GM12878 (cell line): ENCODE measurements at regions not wholly inside any gene's neighbourhood (a gene's known extent, or its start where the extent isn't known, plus 50 kb on each side); places are given as distances from the start of the nearest gene placed in this dataset.

Source experiments
- ATAC-seq: fragments of 200-7000 bp; cut with Tn5 transposase; 3 replicates; pipeline ENCODE4 v1.9.1; 2020; ENCODE audit warnings: mild to moderate bottlenecking, moderate library complexity
- BruUV-seq: library from RNA; stranded (reverse); fragments of 400-500 nt; replicated peaks from 2 replicates; lab custom pipeline; 2021; lab: Mats Ljungman, UMichigan
- CTCF ChIA-PET: fragments of 300-600 bp; sonication (Branson Sonifier 250); formaldehyde crosslinking; extraction: SDS; loops from one replicate; lab custom pipeline; 2021; ENCODE audit warnings: inconsistent platforms; lab: Yijun Ruan, JAX
- POLR2A ChIA-PET: fragments of 350-600 bp; formaldehyde crosslinking; extraction: SDS; loops from one replicate; lab custom pipeline; 2021; ENCODE audit warnings: inconsistent platforms; lab: Charles Lee
- RAD21 ChIA-PET: fragments of 300-600 bp; sonication (Branson Sonifier 250); formaldehyde crosslinking; loops from one replicate; lab custom pipeline; 2023; ENCODE audit warnings: antibody characterized with exemption; ENCODE audit not compliant: unreplicated experiment; lab: Charles Lee
- SMC1A ChIA-PET: fragments of 300-600 bp; sonication (Branson Sonifier 250); formaldehyde crosslinking; loops from one replicate; lab custom pipeline; 2023; ENCODE audit not compliant: unreplicated experiment, uncharacterized antibody; lab: Charles Lee
- DNase-seq: peaks from one replicate; pipeline ENCODE4 v3.0.0-alpha.2; 2011; ENCODE audit warnings: low read depth, low spot score
- FAIRE-seq: peaks from 3 replicates; lab custom pipeline; 2011; peaks lifted over from hg19 to GRCh38; lab: Jason Lieb, UNC
- H2AFZ ChIP-seq: 2 replicates; pipeline ENCODE4 v1.6.0; 2011; ENCODE audit warnings: low read depth, low read length, control low read depth; ENCODE audit not compliant: control insufficient read depth
- H3K27ac ChIP-seq: 2 replicates; pipeline ENCODE4 v1.5.1; 2011; ENCODE audit warnings: control low read depth; ENCODE audit not compliant: control insufficient read depth, insufficient read depth
- H3K27me3 ChIP-seq, 2 experiments: replicated peaks in 1 of 2; 2 replicates each; pipeline versions ENCODE4 v1.6.0 to v1.6.1; 2011; ENCODE audit warnings: low read length in 1 of 2; ENCODE audit not compliant: control insufficient read depth in 2 of 2, insufficient read depth in 2 of 2
- H3K36me3 ChIP-seq, 2 experiments: 2 replicates each; pipeline ENCODE4 v1.5.1; 2011; ENCODE audit warnings: low read length in 1 of 2; ENCODE audit not compliant: control insufficient read depth in 2 of 2, insufficient read depth in 2 of 2
- H3K4me1 ChIP-seq: 2 replicates; pipeline ENCODE4 v1.6.1; 2011; ENCODE audit warnings: mild to moderate bottlenecking, low read length, moderate library complexity, mixed read lengths; ENCODE audit not compliant: control insufficient read depth, insufficient read depth
- H3K4me2 ChIP-seq: 2 replicates; pipeline ENCODE4 v1.6.0; 2011; ENCODE audit warnings: control low read depth; ENCODE audit not compliant: control insufficient read depth, insufficient read depth
- H3K4me3 ChIP-seq: fragments of 200-600 bp; sonication (generic); 2 replicates; pipeline ENCODE4 v1.5.1; 2016
- H3K79me2 ChIP-seq: 2 replicates; pipeline ENCODE4 v1.6.0; 2011; ENCODE audit warnings: low read length; ENCODE audit not compliant: control insufficient read depth, insufficient read depth
- H3K9ac ChIP-seq: 2 replicates; pipeline ENCODE4 v1.8.0; 2011; ENCODE audit warnings: low read length, control low read depth, mixed read lengths; ENCODE audit not compliant: control insufficient read depth, insufficient read depth
- H3K9me3 ChIP-seq: replicated peaks from 3 replicates; pipeline ENCODE4 v1.5.1; 2011; ENCODE audit warnings: mild to moderate bottlenecking, low read length; ENCODE audit not compliant: control insufficient read depth, insufficient read depth
- H4K20me1 ChIP-seq: 2 replicates; pipeline ENCODE4 v1.6.0; 2011; ENCODE audit not compliant: control insufficient read depth, insufficient read depth
- BCLAF1 ChIP-seq: fragments of 450-650 bp; IDR thresholded peaks from 2 replicates; pipeline ENCODE4 v1.6.1; 2017; ENCODE audit warnings: antibody characterized with exemption, mild to moderate bottlenecking, moderate library complexity
- CBFB ChIP-seq: IDR thresholded peaks from 2 replicates; pipeline ENCODE4 v1.6.1; 2016; ENCODE audit warnings: antibody characterized with exemption, low read depth
- LARP7 ChIP-seq: fragments of 450-650 bp; IDR thresholded peaks from 2 replicates; pipeline ENCODE4 v1.6.1; 2017; ENCODE audit warnings: mild to moderate bottlenecking
- NFYB ChIP-seq: IDR thresholded peaks from 2 replicates; pipeline ENCODE4 v1.6.1; 2011; ENCODE audit warnings: low read depth, mild to moderate bottlenecking, low read length, improper control_type of control experiment, moderate library complexity; ENCODE audit not compliant: insufficient read depth
- PAX8 ChIP-seq: fragments of 450-650 bp; IDR thresholded peaks from 2 replicates; pipeline ENCODE4 v1.6.1; 2017; ENCODE audit warnings: mild to moderate bottlenecking, moderate library complexity
- POLR2AphosphoS2 ChIP-seq: IDR thresholded peaks from 2 replicates; pipeline ENCODE4 v1.6.1; 2011; ENCODE audit warnings: low read depth, mild to moderate bottlenecking, low read length, improper control_type of control experiment, moderate library complexity
- RAD21 ChIP-seq: IDR thresholded peaks from 2 replicates; pipeline ENCODE4 v1.6.1; 2011; ENCODE audit warnings: mild to moderate bottlenecking, low read depth, low read length, moderate library complexity; ENCODE audit not compliant: insufficient read depth
- SMAD1 ChIP-seq: fragments of 450-650 bp; IDR thresholded peaks from 2 replicates; pipeline ENCODE4 v1.6.1; 2018; ENCODE audit warnings: mild to moderate bottlenecking, low read depth; ENCODE audit not compliant: partially characterized antibody
- SREBF2 ChIP-seq: IDR thresholded peaks from 2 replicates; pipeline ENCODE4 v1.6.1; 2012; ENCODE audit warnings: mild to moderate bottlenecking, low read length
- SRF ChIP-seq, 2 experiments: IDR thresholded peaks; 2 replicates each; pipeline ENCODE4 v1.6.1; 2011; ENCODE audit warnings: low read depth in 2 of 2, low read length in 2 of 2, mild to moderate bottlenecking in 1 of 2, moderate library complexity in 1 of 2
- SUZ12 ChIP-seq: fragments of 200-600 bp; sonication (generic); IDR thresholded peaks from one replicate; pipeline ENCODE4 v1.6.1; 2018; ENCODE audit warnings: antibody characterized with exemption, mild to moderate bottlenecking; ENCODE audit not compliant: unreplicated experiment
- TARDBP ChIP-seq: IDR thresholded peaks from 2 replicates; pipeline ENCODE4 v1.6.1; 2016; ENCODE audit warnings: borderline replicate concordance
- TCF7 ChIP-seq: IDR thresholded peaks from 2 replicates; pipeline ENCODE4 v1.6.1; 2014; ENCODE audit warnings: antibody characterized with exemption, borderline replicate concordance
- ZBTB4 ChIP-seq: fragments of 450-650 bp; formaldehyde crosslinking; IDR thresholded peaks from 2 replicates; pipeline ENCODE4 v1.4.0; 2022; ENCODE audit warnings: mild to moderate bottlenecking, moderate library complexity
- ZNF384 ChIP-seq: IDR thresholded peaks from 2 replicates; pipeline ENCODE4 v1.6.1; 2012; ENCODE audit warnings: low read depth, mild to moderate bottlenecking, low read length, improper control_type of control experiment, borderline replicate concordance
- ZNF592 ChIP-seq: fragments of 450-650 bp; IDR thresholded peaks from 2 replicates; pipeline ENCODE4 v1.6.1; 2017; ENCODE audit warnings: mild to moderate bottlenecking, moderate library complexity
- WGBS: methylation state at CpG from one replicate; pipeline ENCODE4 v1.1.6; 2016; ENCODE audit warnings: low lambda C conversion rate; ENCODE audit not compliant: insufficient replicate concordance, insufficient coverage; ENCODE audit errors: missing lambda C conversion rate; 5-methylcytosine and 5-hydroxymethylcytosine counted together
- in situ Hi-C: fragments of 300-500 bp; cut with MboI; formaldehyde crosslinking; loops from 9 replicates; pipeline ENCODE4 v1.14.3; 2018; ENCODE audit warnings: mixed read lengths
- intact Hi-C: fragments of 100-400 bp; cut with micrococcal nuclease; formaldehyde crosslinking; loops from one replicate; pipeline ENCODE4 v1.14.2; 2022; ENCODE audit not compliant: unreplicated experiment

- DNase-seq (no peak), FAIRE-seq (no peak), ATAC-seq (no peak)
- Histone ChIP-seq H3K79me2 (no peaks in the 10 kb centered on the region), H3K4me1 (no peaks in the 10 kb centered on the region), H3K4me3 (no peak overlapping the region), H4K20me1 (no peaks in the 10 kb centered on the region), H3K36me3 (no peaks in the 10 kb centered on the region), H2AFZ (no peak overlapping the region), H3K27ac (no peak overlapping the region), H3K27me3 (peaks cover 0 to 6% of the 10 kb centered on the region in 2 experiments; a peak in 2 of 4 replicates), H3K4me2 (no peak overlapping the region), H3K9me3 (no peaks in the 10 kb centered on the region), H3K9ac (no peak overlapping the region)
- intact Hi-C loops (no loop called here), in situ Hi-C loops (no loop called here)
- no TSS peak for BruUV-seq
- ChIA-PET CTCF (no interaction called here), RAD21 (no interaction called here), SMC1A (no interaction called here), POLR2A (interaction anchor here (0.6 kb wide), 1 partner anchor 87 kb away, joined by 3 read pairs; no protein-coding TSS in a partner anchor)
- 15% methylated on average over 3 of the region's 3 CpGs for WGBS
- TF ChIP-seq POLR2AphosphoS2 (no peak), TCF7 (no peak), SRF (IDR thresholded peaks at IDR 0.05; ENCODE audit: low read depth in 2 of 2, low read length in 2 of 2) (no peak), ZNF592 (no peak), SREBF2 (no peak), ZBTB4 (CRISPR knock-in tag) (no peak), PAX8 (no peak), TARDBP (no peak), CBFB (no peak), NFYB (no peak), BCLAF1 (no peak), ZNF384 (no peak), SMAD1 (no peak), LARP7 (no peak), RAD21 (no peak), SUZ12 (no peak)
Measured at GRCh38 chr5:171521679-171522078, 102.2 kb downstream of the FGF18 start.
